Breast epithelium (tissue), 3 donors: ENCODE measurements at regions not wholly inside any gene's neighbourhood (a gene's known extent, or its start where the extent isn't known, plus 50 kb on each side); places are given as distances from the start of the nearest gene placed in this dataset.

Source experiments
- CTCF ChIP-seq, 3 donors: fragments of 450-650 bp; IDR thresholded peaks; one replicate each; pipeline ENCODE4 v1.5.1; 2016 to 2017; ENCODE audit warnings: antibody characterized with exemption in 3 of 3, mild to moderate bottlenecking in 3 of 3, moderate library complexity in 3 of 3
- POLR2A ChIP-seq: fragments of 450-650 bp; IDR thresholded peaks from one replicate; pipeline ENCODE4 v1.6.1; 2016; ENCODE audit warnings: antibody characterized with exemption, mild to moderate bottlenecking, moderate library complexity

- TF ChIP-seq CTCF (IDR thresholded peaks at IDR 0.05): no peak
- TF ChIP-seq POLR2A: no peak
Measured at GRCh38 chr22:27308513-27308912, 493.0 kb downstream of the MN1 start.
